ENCODE measurements at regions not wholly inside any gene's neighbourhood (a gene's known extent, or its start where the extent isn't known, plus 50 kb on each side); places are given as distances from the start of the nearest gene placed in this dataset.

DNA sequence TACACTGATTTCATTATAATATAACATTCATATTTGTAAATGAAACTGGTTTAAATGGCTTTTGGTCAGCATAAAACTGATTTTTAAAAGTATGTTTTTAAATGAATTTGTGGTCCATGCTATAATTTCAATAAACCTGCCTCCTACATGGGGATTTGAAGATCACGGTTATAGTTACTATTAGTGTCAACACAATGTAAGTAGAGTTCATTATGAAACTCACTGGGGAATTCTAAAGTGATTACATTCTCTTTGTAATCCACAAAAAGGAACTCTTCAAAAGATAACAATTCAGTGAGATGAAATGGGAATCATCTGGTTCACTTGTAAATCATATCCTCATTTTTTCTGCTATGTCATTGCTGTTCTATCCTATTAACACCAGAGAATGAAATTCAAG is 204.5 kb upstream of the G2E3 start:
- TF ChIP-seq, protein P1, sequence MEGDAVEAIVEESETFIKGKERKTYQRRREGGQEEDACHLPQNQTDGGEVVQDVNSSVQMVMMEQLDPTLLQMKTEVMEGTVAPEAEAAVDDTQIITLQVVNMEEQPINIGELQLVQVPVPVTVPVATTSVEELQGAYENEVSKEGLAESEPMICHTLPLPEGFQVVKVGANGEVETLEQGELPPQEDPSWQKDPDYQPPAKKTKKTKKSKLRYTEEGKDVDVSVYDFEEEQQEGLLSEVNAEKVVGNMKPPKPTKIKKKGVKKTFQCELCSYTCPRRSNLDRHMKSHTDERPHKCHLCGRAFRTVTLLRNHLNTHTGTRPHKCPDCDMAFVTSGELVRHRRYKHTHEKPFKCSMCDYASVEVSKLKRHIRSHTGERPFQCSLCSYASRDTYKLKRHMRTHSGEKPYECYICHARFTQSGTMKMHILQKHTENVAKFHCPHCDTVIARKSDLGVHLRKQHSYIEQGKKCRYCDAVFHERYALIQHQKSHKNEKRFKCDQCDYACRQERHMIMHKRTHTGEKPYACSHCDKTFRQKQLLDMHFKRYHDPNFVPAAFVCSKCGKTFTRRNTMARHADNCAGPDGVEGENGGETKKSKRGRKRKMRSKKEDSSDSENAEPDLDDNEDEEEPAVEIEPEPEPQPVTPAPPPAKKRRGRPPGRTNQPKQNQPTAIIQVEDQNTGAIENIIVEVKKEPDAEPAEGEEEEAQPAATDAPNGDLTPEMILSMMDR (IDR thresholded peaks at IDR 0.05): no peak
- TF ChIP-seq POLR2A (IDR thresholded peaks at IDR 0.05): no peak
